ENCODE measurements at regions not wholly inside any gene's neighbourhood (a gene's known extent, or its start where the extent isn't known, plus 50 kb on each side); places are given as distances from the start of the nearest gene placed in this dataset.

GRCh38 chr16:73457851-73458250, 409.9 kb upstream of the ZFHX3 start:
- Histone ChIP-seq H3K27ac (no peak overlapping the region), H3K4me3 (no peak overlapping the region), H3K9me3 (peaks cover 0 to 15% (median 0%) of the 10 kb centered on the region in 4 donors), H3K27me3 (no peaks in the 10 kb centered on the region), H3K4me1 (no peaks in the 10 kb centered on the region), H3K36me3 (no peaks in the 10 kb centered on the region)
- no peak for DNase-seq (ENCODE audit: low spot score in 2 of 2)
- 93 to 97% methylated on average over 1 of the region's 1 CpG for WGBS, 2 donors
- TF ChIP-seq EP300 (IDR thresholded peaks at IDR 0.05), result no peak
- TF ChIP-seq CTCF (IDR thresholded peaks at IDR 0.05), result no peak
- TF ChIP-seq POLR2A (IDR thresholded peaks at IDR 0.05), result no peak

DNA sequence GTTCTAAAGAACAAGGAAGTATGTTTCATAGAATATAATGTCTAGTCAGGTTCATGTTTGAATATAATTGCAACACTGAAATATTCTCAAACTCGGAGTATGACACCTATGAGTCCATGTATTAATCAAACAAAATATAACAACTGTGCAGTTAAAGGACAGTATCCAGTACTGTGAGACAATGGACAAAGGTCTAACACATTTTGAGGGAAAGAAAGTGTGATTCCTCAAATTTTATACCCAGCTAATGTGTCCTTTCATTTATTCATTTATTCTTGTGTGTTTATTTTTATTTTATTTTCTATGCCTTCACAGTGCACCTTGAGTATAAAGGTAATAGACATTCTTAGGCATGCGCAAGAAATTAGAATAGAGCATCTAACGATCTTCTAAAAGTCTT, 401.0 kb upstream of the ZFHX3 start:
- DNase-seq (ENCODE audit: low spot score in 2 of 2), result no peak
- H3K9me3 ChIP-seq, result peaks cover 0 to 27% (median 6%) of the 10 kb centered on the region in 4 donors
- H3K27ac ChIP-seq, result no peak overlapping the region
- H3K36me3 ChIP-seq, result no peaks in the 10 kb centered on the region
- no peak overlapping the region for H3K4me3 ChIP-seq
- TF ChIP-seq CTCF (IDR thresholded peaks at IDR 0.05) (no peak), POLR2A (IDR thresholded peaks at IDR 0.05) (no peak), EP300 (IDR thresholded peaks at IDR 0.05) (no peak)
- no peaks in the 10 kb centered on the region for H3K27me3 ChIP-seq
- H3K4me1 ChIP-seq, result no peaks in the 10 kb centered on the region
- 94 to 96% methylated on average over 3 of the region's 3 CpGs for WGBS, 2 donors

- Histone ChIP-seq H3K4me3 (no peak overlapping the region), H3K4me1 (no peaks in the 10 kb centered on the region), H3K27me3 (no peaks in the 10 kb centered on the region), H3K27ac (no peak overlapping the region), H3K9me3 (peaks cover 0 to 27% (median 6%) of the 10 kb centered on the region in 4 donors), H3K36me3 (no peaks in the 10 kb centered on the region)
- 79 to 81% methylated on average over 2 of the region's 2 CpGs for WGBS, 2 donors
- TF ChIP-seq CTCF (IDR thresholded peaks at IDR 0.05) (no peak), POLR2A (IDR thresholded peaks at IDR 0.05) (no peak), EP300 (IDR thresholded peaks at IDR 0.05) (no peak)
- no peak for DNase-seq (ENCODE audit: low spot score in 2 of 2)
Observed at GRCh38 chr16:73447846-73448245, 399.9 kb upstream of the ZFHX3 start.

DNA sequence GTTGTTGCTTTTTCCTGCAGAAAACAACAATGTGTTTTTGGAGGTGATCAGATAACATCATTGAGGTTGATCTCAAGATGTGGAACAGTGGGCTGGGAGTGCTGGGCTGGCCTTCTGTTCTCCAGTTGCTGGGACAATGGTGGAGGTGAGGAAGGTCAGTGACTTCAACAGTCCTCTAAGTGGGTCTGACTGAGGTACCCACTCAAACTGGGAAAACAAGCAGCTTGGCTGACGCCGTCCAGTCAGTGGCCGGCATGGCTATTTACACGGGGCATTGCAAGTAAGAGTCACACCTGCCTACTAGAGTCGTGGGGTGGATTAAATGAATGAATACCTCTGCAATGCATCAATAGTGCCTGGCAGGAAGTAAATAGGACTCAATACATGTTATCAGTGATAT, 386.7 kb upstream of the ZFHX3 start:
- H3K4me1 ChIP-seq, result no peaks in the 10 kb centered on the region
- TF ChIP-seq EP300 (IDR thresholded peaks at IDR 0.05) (no peak), CTCF (IDR thresholded peaks at IDR 0.05) (no peak), POLR2A (IDR thresholded peaks at IDR 0.05) (no peak)

DNA sequence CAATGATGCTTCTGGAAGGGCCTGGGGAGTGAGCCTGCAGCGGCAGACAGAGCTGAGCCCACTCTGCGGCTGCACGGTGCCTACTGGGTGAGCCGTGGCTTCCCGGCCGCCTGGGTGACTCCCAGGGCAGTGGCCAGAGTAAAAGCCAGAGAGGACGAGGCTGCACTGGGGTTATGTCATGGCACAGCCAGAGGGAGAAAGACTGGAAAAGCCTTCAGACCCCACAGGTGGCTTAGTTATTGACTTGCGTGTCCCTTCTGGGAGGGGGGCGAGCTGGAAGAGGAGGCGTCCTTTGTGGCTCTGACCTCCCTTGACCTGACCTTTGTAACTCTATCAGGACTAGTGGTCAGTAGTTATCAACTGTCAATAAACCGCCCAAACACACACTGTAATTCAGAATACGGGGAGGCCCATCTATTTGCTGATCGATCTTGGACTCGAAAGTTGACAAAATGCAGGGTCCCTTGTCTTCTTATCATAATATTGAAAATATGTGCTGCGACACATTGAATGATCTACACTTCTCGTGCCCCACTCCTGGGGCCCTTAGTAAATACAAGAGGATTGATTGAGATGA, 385.9 kb upstream of the ZFHX3 start:
- no peaks in the 10 kb centered on the region for H3K36me3 ChIP-seq
- WGBS, 2 donors, result 73 to 75% methylated on average over 12 to 16 of the region's 16 CpGs
- H3K4me1 ChIP-seq, result no peaks in the 10 kb centered on the region
- no peak for DNase-seq (ENCODE audit: low spot score in 2 of 2)
- no peak overlapping the region for H3K27ac ChIP-seq
- H3K27me3 ChIP-seq, result no peaks in the 10 kb centered on the region
- H3K9me3 ChIP-seq, result no peaks in the 10 kb centered on the region
- no peak for TF ChIP-seq POLR2A (IDR thresholded peaks at IDR 0.05)
- TF ChIP-seq CTCF (IDR thresholded peaks at IDR 0.05), result no peak
- TF ChIP-seq EP300 (IDR thresholded peaks at IDR 0.05), result no peak
- no peak overlapping the region for H3K4me3 ChIP-seq

More for the DNA sequence above, 386.7 kb upstream of the ZFHX3 start:
- Histone ChIP-seq H3K27me3 (no peaks in the 10 kb centered on the region), H3K9me3 (no peaks in the 10 kb centered on the region), H3K36me3 (no peaks in the 10 kb centered on the region), H3K4me3 (no peak overlapping the region), H3K27ac (no peak overlapping the region)
- DNase-seq (ENCODE audit: low spot score in 2 of 2), result no peak
- WGBS, 2 donors, result 90 to 100% methylated on average over 5 of the region's 5 CpGs

Data from tibial nerve (tissue), 4 donors.